ENCODE measurements at regions not wholly inside any gene's neighbourhood (a gene's known extent, or its start where the extent isn't known, plus 50 kb on each side); places are given as distances from the start of the nearest gene placed in this dataset.

DNA sequence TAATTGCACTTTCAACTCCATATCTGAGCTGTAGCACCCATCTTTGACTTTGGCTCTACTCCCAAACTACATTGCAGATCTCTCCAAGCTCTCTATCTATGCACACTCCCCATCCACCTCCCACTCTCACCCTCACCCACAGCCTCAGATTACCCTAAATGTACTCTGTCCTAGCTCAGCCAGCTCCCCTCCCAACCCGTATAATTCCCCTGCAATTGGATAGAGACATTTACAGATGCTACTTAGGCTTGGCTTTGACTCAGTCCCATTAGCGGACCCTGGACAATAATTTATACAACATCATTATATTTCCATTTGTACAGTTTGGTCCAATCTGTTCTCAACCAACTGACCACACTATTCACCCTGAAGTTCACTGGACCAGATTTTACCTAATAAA, 338.9 kb upstream of the ANO3 start:
- H3K4me1 Mint-ChIP-seq: no peaks in the 10 kb centered on the region
- Histone ChIP-seq H3K9me2 (ENCODE audit: insufficient read depth) (no peaks in the 10 kb centered on the region), H3K27me3 (ENCODE audit: insufficient read depth) (no peaks in the 10 kb centered on the region)

More for the DNA sequence above, 338.9 kb upstream of the ANO3 start:
- no peak overlapping the region for H3K27ac Mint-ChIP-seq
- Histone ChIP-seq H3K4me3 (no peak overlapping the region), H4K20me1 (replicated peaks; ENCODE audit: insufficient read depth) (no peaks in the 10 kb centered on the region), H3F3A (replicated peaks; ENCODE audit: low read depth) (no peaks in the 10 kb centered on the region), H3K4me1 (ENCODE audit: insufficient read depth) (no peaks in the 10 kb centered on the region), H3K27ac (ENCODE audit: low read depth) (no peak overlapping the region), H3K4me2 (no peak overlapping the region), H3K36me3 (ENCODE audit: insufficient read depth) (no peaks in the 10 kb centered on the region), H2AFZ (no peak overlapping the region), H3K79me2 (replicated peaks; ENCODE audit: insufficient read depth) (no peaks in the 10 kb centered on the region)
- DNase-seq (ENCODE audit: low spot score) (no peak), ATAC-seq (no peak)
- no peak overlapping the region for H3K4me3 Mint-ChIP-seq
- TF ChIP-seq CREB1 (CRISPR knock-in tag; IDR thresholded peaks at IDR 0.05; ENCODE audit: low read depth): no peak
- no peak for TF ChIP-seq EZH2 (IDR thresholded peaks at IDR 0.05; ENCODE audit: low read depth, unreplicated experiment)
- no peak for TF ChIP-seq JUNB (IDR thresholded peaks at IDR 0.05; ENCODE audit: unreplicated experiment)
- no peak for TF ChIP-seq STAT1 (IDR thresholded peaks at IDR 0.05; ENCODE audit: unreplicated experiment)
- no peak for TF ChIP-seq EZH2phosphoT487 (IDR thresholded peaks at IDR 0.05; ENCODE audit: unreplicated experiment)
- no peak for TF ChIP-seq NANOG (IDR thresholded peaks at IDR 0.05; ENCODE audit: borderline replicate concordance)
- TF ChIP-seq, protein P1, sequence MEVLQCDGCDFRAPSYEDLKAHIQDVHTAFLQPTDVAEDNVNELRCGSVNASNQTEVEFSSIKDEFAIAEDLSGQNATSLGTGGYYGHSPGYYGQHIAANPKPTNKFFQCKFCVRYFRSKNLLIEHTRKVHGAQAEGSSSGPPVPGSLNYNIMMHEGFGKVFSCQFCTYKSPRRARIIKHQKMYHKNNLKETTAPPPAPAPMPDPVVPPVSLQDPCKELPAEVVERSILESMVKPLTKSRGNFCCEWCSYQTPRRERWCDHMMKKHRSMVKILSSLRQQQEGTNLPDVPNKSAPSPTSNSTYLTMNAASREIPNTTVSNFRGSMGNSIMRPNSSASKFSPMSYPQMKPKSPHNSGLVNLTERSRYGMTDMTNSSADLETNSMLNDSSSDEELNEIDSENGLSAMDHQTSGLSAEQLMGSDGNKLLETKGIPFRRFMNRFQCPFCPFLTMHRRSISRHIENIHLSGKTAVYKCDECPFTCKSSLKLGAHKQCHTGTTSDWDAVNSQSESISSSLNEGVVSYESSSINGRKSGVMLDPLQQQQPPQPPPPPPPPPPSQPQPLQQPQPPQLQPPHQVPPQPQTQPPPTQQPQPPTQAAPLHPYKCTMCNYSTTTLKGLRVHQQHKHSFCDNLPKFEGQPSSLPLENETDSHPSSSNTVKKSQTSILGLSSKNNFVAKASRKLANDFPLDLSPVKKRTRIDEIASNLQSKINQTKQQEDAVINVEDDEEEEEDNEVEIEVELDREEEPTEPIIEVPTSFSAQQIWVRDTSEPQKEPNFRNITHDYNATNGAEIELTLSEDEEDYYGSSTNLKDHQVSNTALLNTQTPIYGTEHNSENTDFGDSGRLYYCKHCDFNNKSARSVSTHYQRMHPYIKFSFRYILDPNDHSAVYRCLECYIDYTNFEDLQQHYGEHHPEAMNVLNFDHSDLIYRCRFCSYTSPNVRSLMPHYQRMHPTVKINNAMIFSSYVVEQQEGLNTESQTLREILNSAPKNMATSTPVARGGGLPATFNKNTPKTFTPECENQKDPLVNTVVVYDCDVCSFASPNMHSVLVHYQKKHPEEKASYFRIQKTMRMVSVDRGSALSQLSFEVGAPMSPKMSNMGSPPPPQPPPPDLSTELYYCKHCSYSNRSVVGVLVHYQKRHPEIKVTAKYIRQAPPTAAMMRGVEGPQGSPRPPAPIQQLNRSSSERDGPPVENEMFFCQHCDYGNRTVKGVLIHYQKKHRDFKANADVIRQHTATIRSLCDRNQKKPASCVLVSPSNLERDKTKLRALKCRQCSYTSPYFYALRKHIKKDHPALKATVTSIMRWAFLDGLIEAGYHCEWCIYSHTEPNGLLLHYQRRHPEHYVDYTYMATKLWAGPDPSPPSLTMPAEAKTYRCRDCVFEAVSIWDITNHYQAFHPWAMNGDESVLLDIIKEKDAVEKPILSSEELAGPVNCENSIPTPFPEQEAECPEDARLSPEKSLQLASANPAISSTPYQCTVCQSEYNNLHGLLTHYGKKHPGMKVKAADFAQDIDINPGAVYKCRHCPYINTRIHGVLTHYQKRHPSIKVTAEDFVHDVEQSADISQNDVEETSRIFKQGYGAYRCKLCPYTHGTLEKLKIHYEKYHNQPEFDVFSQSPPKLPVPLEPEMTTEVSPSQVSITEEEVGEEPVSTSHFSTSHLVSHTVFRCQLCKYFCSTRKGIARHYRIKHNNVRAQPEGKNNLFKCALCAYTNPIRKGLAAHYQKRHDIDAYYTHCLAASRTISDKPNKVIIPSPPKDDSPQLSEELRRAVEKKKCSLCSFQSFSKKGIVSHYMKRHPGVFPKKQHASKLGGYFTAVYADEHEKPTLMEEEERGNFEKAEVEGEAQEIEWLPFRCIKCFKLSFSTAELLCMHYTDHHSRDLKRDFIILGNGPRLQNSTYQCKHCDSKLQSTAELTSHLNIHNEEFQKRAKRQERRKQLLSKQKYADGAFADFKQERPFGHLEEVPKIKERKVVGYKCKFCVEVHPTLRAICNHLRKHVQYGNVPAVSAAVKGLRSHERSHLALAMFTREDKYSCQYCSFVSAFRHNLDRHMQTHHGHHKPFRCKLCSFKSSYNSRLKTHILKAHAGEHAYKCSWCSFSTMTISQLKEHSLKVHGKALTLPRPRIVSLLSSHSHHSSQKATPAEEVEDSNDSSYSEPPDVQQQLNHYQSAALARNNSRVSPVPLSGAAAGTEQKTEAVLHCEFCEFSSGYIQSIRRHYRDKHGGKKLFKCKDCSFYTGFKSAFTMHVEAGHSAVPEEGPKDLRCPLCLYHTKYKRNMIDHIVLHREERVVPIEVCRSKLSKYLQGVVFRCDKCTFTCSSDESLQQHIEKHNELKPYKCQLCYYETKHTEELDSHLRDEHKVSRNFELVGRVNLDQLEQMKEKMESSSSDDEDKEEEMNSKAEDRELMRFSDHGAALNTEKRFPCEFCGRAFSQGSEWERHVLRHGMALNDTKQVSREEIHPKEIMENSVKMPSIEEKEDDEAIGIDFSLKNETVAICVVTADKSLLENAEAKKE (CRISPR knock-in tag; IDR thresholded peaks at IDR 0.05): no peak
- TF ChIP-seq, protein P2, sequence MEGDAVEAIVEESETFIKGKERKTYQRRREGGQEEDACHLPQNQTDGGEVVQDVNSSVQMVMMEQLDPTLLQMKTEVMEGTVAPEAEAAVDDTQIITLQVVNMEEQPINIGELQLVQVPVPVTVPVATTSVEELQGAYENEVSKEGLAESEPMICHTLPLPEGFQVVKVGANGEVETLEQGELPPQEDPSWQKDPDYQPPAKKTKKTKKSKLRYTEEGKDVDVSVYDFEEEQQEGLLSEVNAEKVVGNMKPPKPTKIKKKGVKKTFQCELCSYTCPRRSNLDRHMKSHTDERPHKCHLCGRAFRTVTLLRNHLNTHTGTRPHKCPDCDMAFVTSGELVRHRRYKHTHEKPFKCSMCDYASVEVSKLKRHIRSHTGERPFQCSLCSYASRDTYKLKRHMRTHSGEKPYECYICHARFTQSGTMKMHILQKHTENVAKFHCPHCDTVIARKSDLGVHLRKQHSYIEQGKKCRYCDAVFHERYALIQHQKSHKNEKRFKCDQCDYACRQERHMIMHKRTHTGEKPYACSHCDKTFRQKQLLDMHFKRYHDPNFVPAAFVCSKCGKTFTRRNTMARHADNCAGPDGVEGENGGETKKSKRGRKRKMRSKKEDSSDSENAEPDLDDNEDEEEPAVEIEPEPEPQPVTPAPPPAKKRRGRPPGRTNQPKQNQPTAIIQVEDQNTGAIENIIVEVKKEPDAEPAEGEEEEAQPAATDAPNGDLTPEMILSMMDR (conservative IDR thresholded peaks at IDR 0.05; ENCODE audit: low read depth in 2 of 2): no peak
- H3K9me3 Mint-ChIP-seq: no peaks in the 10 kb centered on the region
- no peaks in the 10 kb centered on the region for H3K36me3 Mint-ChIP-seq (ENCODE audit: low read depth)
- no peaks in the 10 kb centered on the region for H3K27me3 Mint-ChIP-seq (ENCODE audit: insufficient read depth, low read depth, poor library complexity)

Measured in GM23338 (cell line).